ENCODE measurements at regions not wholly inside any gene's neighbourhood (a gene's known extent, or its start where the extent isn't known, plus 50 kb on each side); places are given as distances from the start of the nearest gene placed in this dataset.

GRCh38 chr3:44066806-44067205, 174.9 kb upstream of the TOPAZ1 start:
- intact Hi-C loops (cut with micrococcal nuclease): no loop called here
- H3K27me3 Mint-ChIP-seq: peaks cover 7% of the 10 kb centered on the region

GRCh38 chr3:44067431-44067830, 174.3 kb upstream of the TOPAZ1 start:
- H3K4me2 ChIP-seq (replicated peaks; ENCODE audit: low read depth, low read length, poor library complexity, severe bottlenecking): no peak overlapping the region
- no peak overlapping the region for H3K27ac ChIP-seq (ENCODE audit: low read length in 2 of 2)
- no peaks in the 10 kb centered on the region for H3K4me1 ChIP-seq (ENCODE audit: control insufficient read depth in 2 of 2, insufficient read depth in 2 of 2, low read length in 2 of 2)
- no peak overlapping the region for H3K4me3 Mint-ChIP-seq
- DNase-seq (no peak), ATAC-seq (ENCODE audit: low read depth) (no peak)
- CTCF ChIA-PET: no interaction called here
- H2AFZ ChIP-seq (ENCODE audit: insufficient read depth, low read depth, low read length, poor library complexity, severe bottlenecking): no peak overlapping the region
- 93% methylated on average over 5 of the region's 6 CpGs for WGBS (ENCODE audit: insufficient coverage)
- TF ChIP-seq, protein P1, sequence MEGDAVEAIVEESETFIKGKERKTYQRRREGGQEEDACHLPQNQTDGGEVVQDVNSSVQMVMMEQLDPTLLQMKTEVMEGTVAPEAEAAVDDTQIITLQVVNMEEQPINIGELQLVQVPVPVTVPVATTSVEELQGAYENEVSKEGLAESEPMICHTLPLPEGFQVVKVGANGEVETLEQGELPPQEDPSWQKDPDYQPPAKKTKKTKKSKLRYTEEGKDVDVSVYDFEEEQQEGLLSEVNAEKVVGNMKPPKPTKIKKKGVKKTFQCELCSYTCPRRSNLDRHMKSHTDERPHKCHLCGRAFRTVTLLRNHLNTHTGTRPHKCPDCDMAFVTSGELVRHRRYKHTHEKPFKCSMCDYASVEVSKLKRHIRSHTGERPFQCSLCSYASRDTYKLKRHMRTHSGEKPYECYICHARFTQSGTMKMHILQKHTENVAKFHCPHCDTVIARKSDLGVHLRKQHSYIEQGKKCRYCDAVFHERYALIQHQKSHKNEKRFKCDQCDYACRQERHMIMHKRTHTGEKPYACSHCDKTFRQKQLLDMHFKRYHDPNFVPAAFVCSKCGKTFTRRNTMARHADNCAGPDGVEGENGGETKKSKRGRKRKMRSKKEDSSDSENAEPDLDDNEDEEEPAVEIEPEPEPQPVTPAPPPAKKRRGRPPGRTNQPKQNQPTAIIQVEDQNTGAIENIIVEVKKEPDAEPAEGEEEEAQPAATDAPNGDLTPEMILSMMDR (IDR thresholded peaks at IDR 0.05): no peak
- no peak for TF ChIP-seq EZH2 (IDR thresholded peaks at IDR 0.05; ENCODE audit: borderline replicate concordance, insufficient read depth, low read depth, low read length, poor library complexity, severe bottlenecking)
- intact Hi-C loops (cut with micrococcal nuclease): no loop called here
- H3K9me3 Mint-ChIP-seq (ENCODE audit: insufficient read depth): no peaks in the 10 kb centered on the region
- no peaks in the 10 kb centered on the region for H3K79me2 ChIP-seq (ENCODE audit: control insufficient read depth, insufficient read depth, low read length)
- peaks cover 3% of the 10 kb centered on the region for H3K27me3 Mint-ChIP-seq
- H3K9me3 ChIP-seq (ENCODE audit: control extremely low read depth in 1 of 3, control insufficient read depth in 2 of 3, insufficient read depth in 1 of 3, low read length in 2 of 3): no peaks in the 10 kb centered on the region
- no peaks in the 10 kb centered on the region for H4K20me1 ChIP-seq (ENCODE audit: control insufficient read depth, insufficient read depth, low read length, poor library complexity, severe bottlenecking)
- no peak overlapping the region for H3K4me3 ChIP-seq (ENCODE audit: control extremely low read depth in 1 of 5, extremely low read depth in 1 of 5, insufficient read depth in 1 of 5, low read depth in 2 of 5, low read length in 4 of 5)
- H3K9ac ChIP-seq (ENCODE audit: low read length): no peak overlapping the region
- POLR2A ChIA-PET: no interaction called here
- H3K27me3 ChIP-seq (replicated peaks in 1 of 4; ENCODE audit: control extremely low read depth in 1 of 4, control insufficient read depth in 3 of 4, insufficient read depth in 4 of 4, low read length in 3 of 4): no peaks in the 10 kb centered on the region
- H3K27ac Mint-ChIP-seq: no peak overlapping the region
- H3K4me1 Mint-ChIP-seq: no peaks in the 10 kb centered on the region
- H3K36me3 ChIP-seq (replicated peaks in 1 of 2; ENCODE audit: control extremely low read depth in 1 of 2, control insufficient read depth in 1 of 2, extremely low read depth in 1 of 2, insufficient read depth in 2 of 2, low read length in 1 of 2): no peaks in the 10 kb centered on the region

More at GRCh38 chr3:44066806-44067205, 174.9 kb upstream of the TOPAZ1 start:
- TF ChIP-seq, protein P1 (IDR thresholded peaks at IDR 0.05): no peak
- TF ChIP-seq EZH2 (IDR thresholded peaks at IDR 0.05; ENCODE audit: borderline replicate concordance, insufficient read depth, low read depth, low read length, poor library complexity, severe bottlenecking): no peak
- H4K20me1 ChIP-seq (ENCODE audit: control insufficient read depth, insufficient read depth, low read length, poor library complexity, severe bottlenecking): no peaks in the 10 kb centered on the region
- ChIA-PET POLR2A (no interaction called here), CTCF (no interaction called here)
- WGBS (ENCODE audit: insufficient coverage): no CpG with 5 or more reads among the region's 3 CpGs
- no peak overlapping the region for H3K4me2 ChIP-seq (replicated peaks; ENCODE audit: low read depth, low read length, poor library complexity, severe bottlenecking)
- no peak for DNase-seq
- no peak overlapping the region for H3K27ac ChIP-seq (ENCODE audit: low read length in 2 of 2)
- no peaks in the 10 kb centered on the region for H3K4me1 ChIP-seq (ENCODE audit: control insufficient read depth in 2 of 2, insufficient read depth in 2 of 2, low read length in 2 of 2)
- no peak overlapping the region for H3K9ac ChIP-seq (ENCODE audit: low read length)
- H2AFZ ChIP-seq (ENCODE audit: insufficient read depth, low read depth, low read length, poor library complexity, severe bottlenecking): no peak overlapping the region
- no peaks in the 10 kb centered on the region for H3K36me3 ChIP-seq (replicated peaks in 1 of 2; ENCODE audit: control extremely low read depth in 1 of 2, control insufficient read depth in 1 of 2, extremely low read depth in 1 of 2, insufficient read depth in 2 of 2, low read length in 1 of 2)
- Mint-ChIP-seq H3K27ac (no peak overlapping the region), H3K4me3 (no peak overlapping the region), H3K9me3 (ENCODE audit: insufficient read depth) (no peaks in the 10 kb centered on the region), H3K4me1 (no peaks in the 10 kb centered on the region)
- H3K79me2 ChIP-seq (ENCODE audit: control insufficient read depth, insufficient read depth, low read length): no peaks in the 10 kb centered on the region
- H3K9me3 ChIP-seq (ENCODE audit: control extremely low read depth in 1 of 3, control insufficient read depth in 2 of 3, insufficient read depth in 1 of 3, low read length in 2 of 3): no peaks in the 10 kb centered on the region
- H3K4me3 ChIP-seq (ENCODE audit: control extremely low read depth in 1 of 5, extremely low read depth in 1 of 5, insufficient read depth in 1 of 5, low read depth in 2 of 5, low read length in 4 of 5): no peak overlapping the region
- ATAC-seq (ENCODE audit: low read depth): no peak
- no peaks in the 10 kb centered on the region for H3K27me3 ChIP-seq (replicated peaks in 1 of 4; ENCODE audit: control extremely low read depth in 1 of 4, control insufficient read depth in 3 of 4, insufficient read depth in 4 of 4, low read length in 3 of 4)
